Amygdala (tissue), 56 donors: ENCODE measurements at regions not wholly inside any gene's neighbourhood (a gene's known extent, or its start where the extent isn't known, plus 50 kb on each side); places are given as distances from the start of the nearest gene placed in this dataset.

Experiments
- DNase-seq, 56 donors: peaks; one replicate each; lab custom pipeline; 2025; lab: John Stamatoyannopoulos, UW

DNA sequence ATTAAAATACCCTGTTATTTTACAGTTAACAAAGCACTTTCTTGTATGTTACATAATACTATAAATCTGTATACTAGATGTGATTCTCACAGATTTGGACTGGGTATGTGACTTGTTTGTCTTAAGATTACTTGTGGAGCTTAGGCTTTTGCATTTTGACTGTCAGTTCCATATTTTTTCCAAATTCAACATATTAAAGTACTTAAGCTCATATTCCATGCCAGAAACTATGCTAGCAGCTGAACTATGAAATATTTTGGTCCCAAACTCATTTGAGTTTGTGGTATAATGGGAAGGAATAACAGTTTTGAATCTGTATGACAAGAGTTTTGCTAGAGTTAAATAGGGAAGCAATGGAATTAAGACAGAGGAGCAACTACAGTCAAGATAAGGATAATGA, 841.4 kb downstream of the JRKL start:
- no peak for DNase-seq

DNA sequence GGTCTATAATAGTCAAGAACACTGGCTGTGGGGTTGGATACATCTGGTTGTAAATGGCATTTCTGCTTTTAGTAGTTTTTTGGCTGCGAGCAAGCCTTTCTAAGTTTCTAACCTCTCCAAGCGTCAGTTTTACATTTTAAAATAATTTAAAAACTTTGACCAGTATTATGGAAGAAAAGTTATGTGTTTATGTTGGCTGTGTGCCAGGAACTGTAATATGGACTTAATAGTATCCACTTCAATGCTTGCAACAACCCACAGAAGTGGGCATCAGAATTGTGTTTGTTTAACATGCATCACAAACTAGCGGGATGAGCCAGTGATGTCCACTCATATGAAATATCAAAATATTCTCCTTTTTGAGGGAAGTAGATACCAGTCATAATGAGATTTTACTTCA, 844.2 kb downstream of the JRKL start:
- DNase-seq = no peak

- DNase-seq = no peak
These were observed 847.3 kb downstream of the JRKL start for GRCh38 chr11:97237151-97237550.

DNA sequence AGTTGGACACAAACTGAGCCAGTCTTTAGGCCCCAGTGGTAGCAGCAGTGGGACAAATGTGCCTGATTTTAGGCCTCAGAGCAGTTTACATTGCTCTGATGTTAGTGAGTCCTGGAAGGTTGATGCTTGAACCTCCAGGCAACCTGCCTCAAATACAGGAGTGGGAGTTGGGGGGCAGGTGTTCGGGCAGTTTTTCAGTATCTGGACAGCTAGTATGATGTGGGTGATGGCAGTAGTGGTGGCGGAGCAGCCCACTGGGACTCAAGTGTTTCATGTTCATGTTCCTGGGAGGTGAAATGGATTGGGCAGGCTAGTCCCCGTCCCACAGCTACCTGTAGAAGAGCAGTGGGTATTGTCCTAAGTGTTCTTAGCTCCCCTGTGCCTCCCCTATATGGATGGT, 857.8 kb downstream of the JRKL start:
- no peak for DNase-seq

GRCh38 chr11:97254790-97255189, 865.0 kb downstream of the JRKL start:
- DNase-seq = no peak

- no peak for DNase-seq
These were observed 869.6 kb downstream of the JRKL start for GRCh38 chr11:97259434-97259833.

GRCh38 chr11:97259884-97260283, 870.1 kb downstream of the JRKL start:
- DNase-seq = no peak

- DNase-seq = no peak
These were observed 873.5 kb downstream of the JRKL start for GRCh38 chr11:97263183-97263858.

- DNase-seq = no peak
These were observed 879.7 kb downstream of the JRKL start for GRCh38 chr11:97269527-97269926.

DNA sequence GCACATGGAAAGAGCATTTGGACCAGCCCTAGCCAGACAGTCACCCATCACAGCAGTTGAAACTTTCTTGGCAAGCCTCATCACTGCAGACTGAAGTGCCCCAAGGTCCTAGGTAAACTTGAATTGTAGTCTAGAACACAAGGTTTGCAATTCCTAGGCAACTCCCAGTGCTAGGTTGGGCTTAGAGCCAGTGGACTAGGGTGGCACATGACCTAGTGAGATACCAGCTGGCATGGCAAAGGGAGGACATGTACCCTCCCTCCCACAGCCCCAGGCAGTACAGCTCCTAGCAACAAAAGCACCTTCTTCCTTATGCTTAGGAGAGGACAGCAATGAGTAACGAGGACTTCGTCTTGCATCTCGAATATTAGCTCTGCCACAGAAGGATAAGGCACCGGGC, 889.5 kb downstream of the JRKL start:
- no peak for DNase-seq

GRCh38 chr11:97280347-97280746, 890.5 kb downstream of the JRKL start:
- no peak for DNase-seq

GRCh38 chr11:97289823-97290222, 900.0 kb downstream of the JRKL start:
- no peak for DNase-seq

GRCh38 chr11:97290464-97291041, 900.7 kb downstream of the JRKL start:
- DNase-seq = no peak

GRCh38 chr11:97296301-97296700, 906.5 kb downstream of the JRKL start:
- no peak for DNase-seq

DNA sequence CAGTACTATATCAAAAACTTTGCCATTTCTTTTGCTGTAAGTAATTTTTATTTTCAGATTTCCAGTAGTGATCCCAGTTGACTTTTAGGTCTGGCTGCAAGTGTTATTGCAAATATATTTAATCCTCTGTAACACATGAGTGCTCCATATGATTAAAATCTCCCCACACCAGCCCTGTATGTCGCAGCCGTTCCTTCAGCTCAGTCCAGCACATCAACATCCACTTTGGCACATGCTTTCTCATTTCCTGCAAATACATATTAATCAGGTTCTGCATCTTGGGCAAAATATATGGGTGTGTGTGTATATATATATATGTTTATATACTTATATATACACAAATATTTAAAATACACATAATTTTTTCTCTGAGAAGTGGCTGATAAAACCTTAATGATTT, 919.5 kb downstream of the JRKL start:
- no peak for DNase-seq

DNA sequence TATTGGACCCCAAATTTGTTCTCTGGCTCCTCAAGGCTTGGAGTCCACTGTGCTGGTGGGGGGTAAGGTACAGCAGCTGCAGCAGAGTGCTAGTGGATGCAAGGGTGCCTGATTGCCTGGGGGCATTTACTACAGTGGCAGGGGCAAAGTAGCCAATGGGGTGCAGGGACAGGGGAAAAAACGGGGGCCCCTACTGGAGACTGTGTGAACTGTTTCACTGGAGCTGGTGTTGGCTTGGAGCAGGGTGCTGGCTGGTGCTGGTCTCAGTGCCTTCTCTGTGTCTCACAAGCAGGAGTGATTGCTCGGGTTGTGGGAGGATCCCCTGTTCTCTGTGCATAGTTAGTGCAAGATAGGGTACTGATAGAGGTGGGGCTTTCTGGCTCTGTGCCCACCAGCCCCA, 935.9 kb downstream of the JRKL start:
- DNase-seq = no peak

- peak in 2 of 56 donors; percentile 1 to 33 for DNase-seq
These were observed 942.5 kb downstream of the JRKL start for GRCh38 chr11:97332271-97332670.

DNA sequence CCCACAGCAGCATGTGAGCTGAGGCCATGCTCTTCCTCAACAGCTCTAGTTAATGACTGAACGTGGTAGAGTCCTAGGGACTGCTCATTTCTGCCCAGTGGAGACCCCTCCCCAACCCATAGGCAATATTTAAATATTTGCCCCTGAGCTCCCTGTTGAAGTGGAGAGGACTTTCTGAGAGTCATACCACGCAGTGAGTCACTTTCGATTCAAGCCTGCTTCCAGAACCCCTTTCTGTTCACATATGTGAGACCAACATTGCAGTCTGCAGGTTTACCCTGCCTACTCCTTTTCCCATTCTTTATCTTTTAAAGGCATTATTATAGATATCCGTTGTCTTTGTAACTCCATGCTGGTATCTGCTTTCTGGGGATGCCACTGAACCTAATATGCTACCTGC, 946.3 kb downstream of the JRKL start:
- DNase-seq = no peak

DNA sequence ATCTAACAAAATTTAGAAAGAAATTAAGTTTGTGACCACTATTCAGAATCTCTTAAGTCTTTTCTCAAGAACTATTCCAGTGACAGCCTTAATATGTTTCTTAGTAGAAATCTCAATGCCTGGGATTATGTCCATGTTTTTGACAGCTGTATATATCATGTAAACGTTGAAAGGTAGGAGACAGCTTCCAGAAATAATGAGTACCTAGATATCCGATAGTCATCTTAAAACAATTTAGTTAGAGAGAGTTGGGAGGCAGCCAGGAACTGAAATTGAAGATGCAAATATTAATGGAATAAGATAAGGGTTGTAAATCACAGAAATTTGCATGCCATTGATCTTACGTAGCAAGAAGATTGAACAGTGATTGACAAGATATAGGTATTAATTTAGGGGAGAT, 955.2 kb downstream of the JRKL start:
- no peak for DNase-seq

- no peak for DNase-seq
These were observed 959.4 kb downstream of the JRKL start for GRCh38 chr11:97349201-97349600.

- no peak for DNase-seq
These were observed 962.1 kb downstream of the JRKL start for GRCh38 chr11:97351939-97352338.

DNA sequence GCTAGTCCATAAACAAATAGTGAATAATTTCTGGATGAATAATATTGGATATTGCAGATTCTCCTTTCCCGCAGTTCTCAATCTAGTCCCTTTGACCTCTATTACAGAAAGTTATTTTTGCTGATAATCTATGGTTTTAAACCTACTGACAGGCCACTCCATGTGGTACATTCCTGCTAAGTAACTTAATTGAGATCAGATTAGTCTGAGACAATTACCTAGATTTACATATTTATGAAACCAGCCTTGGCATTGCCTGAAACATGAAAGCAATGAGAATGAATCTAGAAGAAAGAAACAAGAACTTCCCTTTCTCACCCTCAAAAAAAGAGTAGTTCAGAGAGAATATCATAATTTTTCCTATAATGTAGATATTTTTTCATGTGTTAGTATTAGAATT, 964.2 kb downstream of the JRKL start:
- DNase-seq = no peak

- no peak for DNase-seq
These were observed 964.8 kb downstream of the JRKL start for GRCh38 chr11:97354576-97354975.
